ENCODE measurements at regions not wholly inside any gene's neighbourhood (a gene's known extent, or its start where the extent isn't known, plus 50 kb on each side); places are given as distances from the start of the nearest gene placed in this dataset.

DNA sequence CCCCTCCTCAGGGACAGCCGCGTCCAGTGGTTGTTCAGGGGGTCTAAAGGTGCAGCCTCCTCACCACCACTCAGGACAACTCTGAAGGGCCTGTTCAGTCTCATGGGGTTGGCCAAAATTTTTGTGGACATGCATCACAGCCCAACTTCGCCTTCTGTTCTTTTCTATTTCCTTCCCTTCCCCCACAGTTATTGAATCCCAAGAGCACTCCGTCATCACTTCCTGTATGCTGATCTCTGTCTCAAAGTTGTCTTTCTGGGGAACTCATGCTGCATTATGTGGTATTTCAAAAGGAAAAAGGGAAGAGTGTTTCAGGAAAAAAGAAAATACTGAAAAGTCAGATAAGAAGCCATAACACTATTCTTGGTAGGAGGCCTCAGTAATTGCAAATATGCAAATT is 355.4 kb downstream of the CAAP1 start:
- Histone ChIP-seq H3K36me3 (ENCODE audit: insufficient read depth, low read length) (no peaks in the 10 kb centered on the region), H3K9ac (ENCODE audit: low read depth, low read length, poor library complexity, severe bottlenecking) (no peak overlapping the region), H3K4me1 (ENCODE audit: insufficient read depth, low read length, poor library complexity, severe bottlenecking) (no peaks in the 10 kb centered on the region), H2AFZ (ENCODE audit: low read length) (no peak overlapping the region), H3K9me2 (replicated peaks; ENCODE audit: low read depth, low read length) (no peaks in the 10 kb centered on the region), H3F3A (ENCODE audit: low read depth) (no peaks in the 10 kb centered on the region), H3K9me3 (ENCODE audit: insufficient read depth, low read depth, low read length) (no peaks in the 10 kb centered on the region), H4K20me1 (ENCODE audit: insufficient read depth, low read length, poor library complexity, severe bottlenecking) (no peaks in the 10 kb centered on the region), H3K4me3 (ENCODE audit: low read length, poor library complexity, severe bottlenecking) (no peak overlapping the region), H3K79me2 (ENCODE audit: insufficient read depth, low read length) (no peaks in the 10 kb centered on the region), H3K27me3 (ENCODE audit: insufficient read depth, low read length, poor library complexity, severe bottlenecking) (no peaks in the 10 kb centered on the region), H3K4me2 (ENCODE audit: low read depth, low read length, poor library complexity, severe bottlenecking) (no peak overlapping the region)
- TF ChIP-seq, protein P1, sequence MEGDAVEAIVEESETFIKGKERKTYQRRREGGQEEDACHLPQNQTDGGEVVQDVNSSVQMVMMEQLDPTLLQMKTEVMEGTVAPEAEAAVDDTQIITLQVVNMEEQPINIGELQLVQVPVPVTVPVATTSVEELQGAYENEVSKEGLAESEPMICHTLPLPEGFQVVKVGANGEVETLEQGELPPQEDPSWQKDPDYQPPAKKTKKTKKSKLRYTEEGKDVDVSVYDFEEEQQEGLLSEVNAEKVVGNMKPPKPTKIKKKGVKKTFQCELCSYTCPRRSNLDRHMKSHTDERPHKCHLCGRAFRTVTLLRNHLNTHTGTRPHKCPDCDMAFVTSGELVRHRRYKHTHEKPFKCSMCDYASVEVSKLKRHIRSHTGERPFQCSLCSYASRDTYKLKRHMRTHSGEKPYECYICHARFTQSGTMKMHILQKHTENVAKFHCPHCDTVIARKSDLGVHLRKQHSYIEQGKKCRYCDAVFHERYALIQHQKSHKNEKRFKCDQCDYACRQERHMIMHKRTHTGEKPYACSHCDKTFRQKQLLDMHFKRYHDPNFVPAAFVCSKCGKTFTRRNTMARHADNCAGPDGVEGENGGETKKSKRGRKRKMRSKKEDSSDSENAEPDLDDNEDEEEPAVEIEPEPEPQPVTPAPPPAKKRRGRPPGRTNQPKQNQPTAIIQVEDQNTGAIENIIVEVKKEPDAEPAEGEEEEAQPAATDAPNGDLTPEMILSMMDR (conservative IDR thresholded peaks at IDR 0.05; ENCODE audit: low read length) = no peak
- no peak for TF ChIP-seq EZH2phosphoT487 (IDR thresholded peaks at IDR 0.05; ENCODE audit: borderline replicate concordance)

DNA sequence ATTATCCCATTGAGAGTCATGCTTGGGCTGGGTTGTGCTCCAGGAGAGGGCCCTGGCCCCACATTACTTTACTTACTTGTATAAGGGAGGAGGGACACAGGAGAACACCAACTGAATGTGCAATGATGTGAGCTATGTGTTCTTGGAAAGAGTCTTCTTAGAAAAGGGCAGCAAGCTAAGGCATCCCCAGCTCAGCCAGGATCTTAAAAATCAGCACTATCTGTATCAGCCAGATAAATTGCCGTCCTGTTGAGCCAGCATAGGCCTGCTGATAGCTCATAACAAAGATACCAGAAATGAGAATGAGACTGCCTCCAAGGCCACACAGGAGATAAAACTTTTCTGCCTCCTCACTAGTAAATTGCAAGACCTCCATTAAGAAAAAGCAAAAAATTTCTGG is 357.5 kb downstream of the CAAP1 start:
- Histone ChIP-seq H2AFZ (ENCODE audit: low read length) (no peak overlapping the region), H3K9ac (ENCODE audit: low read depth, low read length, poor library complexity, severe bottlenecking) (no peak overlapping the region)

DNA sequence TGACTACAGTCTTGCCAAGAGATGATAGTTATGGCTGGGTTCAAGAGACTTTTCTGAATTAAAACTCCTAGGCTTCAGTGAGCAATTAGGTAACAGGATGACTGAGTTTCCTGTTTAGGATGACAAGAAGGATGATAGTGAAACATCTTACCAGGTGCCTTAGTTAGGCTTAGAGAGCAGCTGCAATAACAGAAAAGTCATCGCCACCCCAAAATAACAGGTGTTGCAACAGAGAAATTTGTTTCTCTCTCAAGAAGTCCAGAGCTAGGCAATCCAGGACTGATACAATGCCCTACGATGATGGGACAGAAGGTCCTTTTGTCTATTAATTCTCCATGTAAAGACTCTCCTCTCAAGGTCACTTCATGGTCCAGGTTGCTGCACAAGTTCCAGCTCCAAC is 361.8 kb downstream of the CAAP1 start:
- Histone ChIP-seq H3K4me3 (ENCODE audit: low read length, poor library complexity, severe bottlenecking) (no peak overlapping the region), H3K79me2 (ENCODE audit: insufficient read depth, low read length) (no peaks in the 10 kb centered on the region), H3K9ac (ENCODE audit: low read depth, low read length, poor library complexity, severe bottlenecking) (no peak overlapping the region), H2AFZ (ENCODE audit: low read length) (no peak overlapping the region), H3K9me2 (replicated peaks; ENCODE audit: low read depth, low read length) (no peaks in the 10 kb centered on the region), H3F3A (ENCODE audit: low read depth) (no peaks in the 10 kb centered on the region), H3K36me3 (ENCODE audit: insufficient read depth, low read length) (no peaks in the 10 kb centered on the region), H4K20me1 (ENCODE audit: insufficient read depth, low read length, poor library complexity, severe bottlenecking) (no peaks in the 10 kb centered on the region), H3K27me3 (ENCODE audit: insufficient read depth, low read length, poor library complexity, severe bottlenecking) (no peaks in the 10 kb centered on the region), H3K9me3 (ENCODE audit: insufficient read depth, low read depth, low read length) (no peaks in the 10 kb centered on the region), H3K4me1 (ENCODE audit: insufficient read depth, low read length, poor library complexity, severe bottlenecking) (no peaks in the 10 kb centered on the region), H3K4me2 (ENCODE audit: low read depth, low read length, poor library complexity, severe bottlenecking) (no peak overlapping the region)
- TF ChIP-seq, protein P1 (conservative IDR thresholded peaks at IDR 0.05; ENCODE audit: low read length) = no peak
- TF ChIP-seq EZH2phosphoT487 (IDR thresholded peaks at IDR 0.05; ENCODE audit: borderline replicate concordance) = no peak

More for the DNA sequence above, 357.5 kb downstream of the CAAP1 start:
- H4K20me1 ChIP-seq (ENCODE audit: insufficient read depth, low read length, poor library complexity, severe bottlenecking) = no peaks in the 10 kb centered on the region
- H3K4me1 ChIP-seq (ENCODE audit: insufficient read depth, low read length, poor library complexity, severe bottlenecking) = no peaks in the 10 kb centered on the region
- H3K4me3 ChIP-seq (ENCODE audit: low read length, poor library complexity, severe bottlenecking) = no peak overlapping the region
- TF ChIP-seq, protein P1 (conservative IDR thresholded peaks at IDR 0.05; ENCODE audit: low read length) = no peak
- no peak for TF ChIP-seq EZH2phosphoT487 (IDR thresholded peaks at IDR 0.05; ENCODE audit: borderline replicate concordance)
- no peaks in the 10 kb centered on the region for H3K27me3 ChIP-seq (ENCODE audit: insufficient read depth, low read length, poor library complexity, severe bottlenecking)
- no peaks in the 10 kb centered on the region for H3K36me3 ChIP-seq (ENCODE audit: insufficient read depth, low read length)
- H3K79me2 ChIP-seq (ENCODE audit: insufficient read depth, low read length) = no peaks in the 10 kb centered on the region
- H3F3A ChIP-seq (ENCODE audit: low read depth) = no peaks in the 10 kb centered on the region
- no peaks in the 10 kb centered on the region for H3K9me3 ChIP-seq (ENCODE audit: insufficient read depth, low read depth, low read length)
- no peak overlapping the region for H3K4me2 ChIP-seq (ENCODE audit: low read depth, low read length, poor library complexity, severe bottlenecking)
- H3K9me2 ChIP-seq (replicated peaks; ENCODE audit: low read depth, low read length) = no peaks in the 10 kb centered on the region
